Ishikawa (cell line): ENCODE measurements at regions not wholly inside any gene's neighbourhood (a gene's known extent, or its start where the extent isn't known, plus 50 kb on each side); places are given as distances from the start of the nearest gene placed in this dataset.

Experiments used
- CEBPB ChIP-seq: IDR thresholded peaks from 2 replicates; pipeline ENCODE4 v1.6.1; 2012
- CREB1 ChIP-seq: IDR thresholded peaks from 2 replicates; pipeline ENCODE4 v1.6.1; 2012; ENCODE audit warnings: low read depth
- EGR1 ChIP-seq: IDR thresholded peaks from 2 replicates; pipeline ENCODE4 v1.6.1; 2012
- EP300 ChIP-seq: IDR thresholded peaks from 2 replicates; pipeline ENCODE4 v1.6.1; 2012; ENCODE audit warnings: borderline replicate concordance
- FOXM1 ChIP-seq: IDR thresholded peaks from 2 replicates; pipeline ENCODE4 v1.6.1; 2012; ENCODE audit warnings: low read depth, borderline replicate concordance
- MAX ChIP-seq: IDR thresholded peaks from 2 replicates; pipeline ENCODE4 v1.6.1; 2012
- NFIC ChIP-seq: IDR thresholded peaks from 2 replicates; pipeline ENCODE4 v1.6.1; 2012
- RAD21 ChIP-seq: IDR thresholded peaks from 2 replicates; pipeline ENCODE4 v1.6.1; 2012; ENCODE audit warnings: low read depth
- REST ChIP-seq: IDR thresholded peaks from 2 replicates; pipeline ENCODE4 v1.6.1; 2012; ENCODE audit warnings: low read depth, mild to moderate bottlenecking
- TAF1 ChIP-seq: IDR thresholded peaks from 2 replicates; pipeline ENCODE4 v1.6.1; 2012; ENCODE audit warnings: low read depth, mild to moderate bottlenecking
- TCF12 ChIP-seq: IDR thresholded peaks from 2 replicates; pipeline ENCODE4 v1.6.1; 2012; ENCODE audit warnings: low read depth
- TEAD4 ChIP-seq: IDR thresholded peaks from 2 replicates; pipeline ENCODE4 v1.6.1; 2012
- USF1 ChIP-seq: IDR thresholded peaks from 2 replicates; pipeline ENCODE4 v1.6.1; 2012
- YY1 ChIP-seq: IDR thresholded peaks from 2 replicates; pipeline ENCODE4 v1.6.1; 2012; ENCODE audit warnings: low read depth
- ZBTB7A ChIP-seq: IDR thresholded peaks from 2 replicates; pipeline ENCODE4 v1.6.1; 2012; ENCODE audit warnings: low read depth

- TF ChIP-seq RAD21 (no peak), FOXM1 (no peak), TEAD4 (no peak), NFIC (no peak), YY1 (no peak), CREB1 (no peak), MAX (no peak), EGR1 (no peak), USF1 (no peak), ZBTB7A (no peak), TCF12 (no peak), CEBPB (no peak), EP300 (no peak), TAF1 (no peak), REST (no peak)
Observed at GRCh38 chr1:36731226-36732014, 248.7 kb upstream of the CSF3R start.

GRCh38 chr1:36730599-36730998, 247.9 kb upstream of the CSF3R start:
- no peak for TF ChIP-seq TEAD4
- no peak for TF ChIP-seq NFIC
- no peak for TF ChIP-seq USF1
- no peak for TF ChIP-seq EGR1
- TF ChIP-seq FOXM1: no peak
- no peak for TF ChIP-seq MAX
- TF ChIP-seq ZBTB7A: no peak
- TF ChIP-seq CREB1: no peak
- TF ChIP-seq REST: no peak
- no peak for TF ChIP-seq CEBPB
- TF ChIP-seq TAF1: no peak
- TF ChIP-seq EP300: no peak
- no peak for TF ChIP-seq RAD21
- no peak for TF ChIP-seq YY1
- no peak for TF ChIP-seq TCF12

- TF ChIP-seq CEBPB (no peak), NFIC (no peak), EGR1 (no peak), USF1 (no peak), REST (no peak), TEAD4 (no peak), YY1 (no peak), FOXM1 (no peak), RAD21 (no peak), EP300 (no peak)
Observed at GRCh38 chr1:36729716-36730510, 247.2 kb upstream of the CSF3R start.
